Stomach (tissue), 4 donors: ENCODE measurements at regions not wholly inside any gene's neighbourhood (a gene's known extent, or its start where the extent isn't known, plus 50 kb on each side); places are given as distances from the start of the nearest gene placed in this dataset.

ENCODE experiments used
- CTCF ChIP-seq, 7 experiments: fragments of 450-650 bp in 4 of 7; fragments of 200-600 bp in 3 of 7; sonication (generic) in 3 of 7; IDR thresholded peaks; one replicate each; pipeline ENCODE4 v1.5.1; 2016 to 2019; ENCODE audit warnings: antibody characterized with exemption in 7 of 7, control low read depth in 2 of 7, mild to moderate bottlenecking in 1 of 7
- EP300 ChIP-seq: sonication (generic); formaldehyde crosslinking; IDR thresholded peaks from one replicate; pipeline ENCODE4 v1.6.1; 2017; ENCODE audit warnings: antibody characterized with exemption
- POLR2A ChIP-seq, 4 donors: fragments of 450-650 bp; IDR thresholded peaks; one replicate each; pipeline ENCODE4 v1.6.1; 2016; ENCODE audit warnings: antibody characterized with exemption in 4 of 4, control low read depth in 2 of 4, mild to moderate bottlenecking in 1 of 4, moderate library complexity in 1 of 4

GRCh38 chr5:82446809-82447208 is 168.7 kb upstream of the RPS23 start:
- no peak for TF ChIP-seq CTCF (IDR thresholded peaks at IDR 0.05)
- TF ChIP-seq EP300, result no peak
- TF ChIP-seq POLR2A (IDR thresholded peaks at IDR 0.05), result no peak
